Spleen (tissue), 11 donors: ENCODE measurements at regions not wholly inside any gene's neighbourhood (a gene's known extent, or its start where the extent isn't known, plus 50 kb on each side); places are given as distances from the start of the nearest gene placed in this dataset.

Experiments
- DNase-seq: peaks from one replicate; pipeline ENCODE4 v3.0.0-alpha.2; 2020
- H3K27ac ChIP-seq, 8 donors: fragments of 200-600 bp; sonication (generic) in 7 of 8; 1 replicate in 4 of 8; 2 replicates in 4 of 8; pipeline versions ENCODE4 v1.5.0 to v1.8.0; 2016 to 2021; ENCODE audit warnings: inconsistent platforms in 4 of 8, mild to moderate bottlenecking in 4 of 8, moderate library complexity in 1 of 8
- H3K27me3 ChIP-seq, 7 donors: fragments of 200-600 bp; sonication (generic) in 6 of 7; replicated peaks in 1 of 7; 1 replicate in 4 of 7; 2 replicates in 3 of 7; pipeline versions ENCODE4 v1.5.0 to v1.8.0; 2016 to 2021; ENCODE audit warnings: inconsistent platforms in 3 of 7, mild to moderate bottlenecking in 1 of 7
- H3K36me3 ChIP-seq, 6 donors: fragments of 200-600 bp; sonication (generic) in 5 of 6; 1 replicate in 4 of 6; 2 replicates in 2 of 6; pipeline versions ENCODE4 v1.5.0 to v1.8.0; 2016 to 2021; ENCODE audit warnings: inconsistent platforms in 2 of 6
- H3K4me1 ChIP-seq, 6 donors: fragments of 200-600 bp; sonication (generic) in 5 of 6; 1 replicate in 3 of 6; 2 replicates in 3 of 6; pipeline versions ENCODE4 v1.5.0 to v1.8.0; 2016 to 2021; ENCODE audit warnings: inconsistent platforms in 3 of 6
- H3K4me3 ChIP-seq, 8 donors: fragments of 200-600 bp; sonication (generic) in 7 of 8; 1 replicate in 4 of 8; 2 replicates in 4 of 8; pipeline versions ENCODE4 v1.5.0 to v1.8.0; 2016 to 2021; ENCODE audit warnings: inconsistent platforms in 4 of 8, mild to moderate bottlenecking in 4 of 8, moderate library complexity in 2 of 8
- H3K9me3 ChIP-seq, 8 donors: fragments of 200-600 bp; sonication (generic) in 7 of 8; 1 replicate in 4 of 8; 2 replicates in 4 of 8; pipeline versions ENCODE4 v1.5.0 to v1.8.0; 2016 to 2021; ENCODE audit warnings: inconsistent platforms in 4 of 8
- CTCF ChIP-seq, 11 experiments: fragments of 200-600 bp in 7 of 11; fragments of 450-650 bp in 4 of 11; sonication (generic) in 4 of 11; IDR thresholded peaks in 8 of 11; conservative IDR thresholded peaks in 3 of 11; 1 replicate in 7 of 11; 2 replicates in 4 of 11; pipeline versions ENCODE4 v1.4.0 to v1.8.0; 2016 to 2021; ENCODE audit warnings: antibody characterized with exemption in 11 of 11, inconsistent platforms in 4 of 11, mild to moderate bottlenecking in 1 of 11
- POLR2A ChIP-seq, 3 donors: fragments of 450-650 bp; IDR thresholded peaks; one replicate each; pipeline ENCODE4 v1.5.1; 2017; ENCODE audit warnings: antibody characterized with exemption in 3 of 3, mild to moderate bottlenecking in 1 of 3
- POLR2AphosphoS5 ChIP-seq, 3 donors: sonication (generic); formaldehyde crosslinking; IDR thresholded peaks; one replicate each; pipeline ENCODE4 v1.5.1; 2017; ENCODE audit warnings: antibody characterized with exemption in 3 of 3
- WGBS, 5 donors: extraction: QIAGEN DNeasy Blood & Tissue Kit in 3 of 5; methylation state at CpG; one replicate each; pipeline versions ENCODE4 v1.1.5 to v1.1.7; 2013 to 2018; 5-methylcytosine and 5-hydroxymethylcytosine counted together
- intact Hi-C: fragments of 100-400 bp; cut with DNase I; formaldehyde crosslinking; loops from one replicate; pipeline ENCODE4 v1.15.0; 2023; ENCODE audit warnings: low total_unique reads
- donor health status: healthy with polysubstance abuse.
- donor health status: DM: no; HTN: no; CAD: no; lungs with moderate emphysema.
- donor health status: DM: no; HTN: no; CAD: no.
- donor health status: Bipolar disorder and iron deficiency.
- donor health status: healthy.
- donor health status: DM: no; HTN: no; CAD: no.
- donor health status: DM: yes; HTN: yes; CAD: no.

GRCh38 chr21:41633627-41634026 lies 125.7 kb upstream of the TMPRSS2 start:
- H3K27me3 ChIP-seq = no peaks in the 10 kb centered on the region
- H3K9me3 ChIP-seq = peaks cover 0 to 15% (median 2%) of the 10 kb centered on the region in 8 donors
- no peak overlapping the region for H3K4me3 ChIP-seq
- no peak overlapping the region for H3K27ac ChIP-seq
- DNase-seq = no peak
- no peak for TF ChIP-seq CTCF (IDR thresholded peaks at IDR 0.05 in 8 of 11, conservative IDR thresholded peaks at IDR 0.05 in 3 of 11)
- no peak for TF ChIP-seq POLR2AphosphoS5 (IDR thresholded peaks at IDR 0.05)
- TF ChIP-seq POLR2A (IDR thresholded peaks at IDR 0.05) = no peak
- H3K4me1 ChIP-seq = no peaks in the 10 kb centered on the region
- no peaks in the 10 kb centered on the region for H3K36me3 ChIP-seq
- intact Hi-C loops = no loop called here
- 74 to 95% (median 90%) methylated on average over 4 of the region's 4 CpGs for WGBS, 5 donors

GRCh38 chr21:41632748-41633475 lies 125.0 kb upstream of the TMPRSS2 start:
- TF ChIP-seq POLR2AphosphoS5 (IDR thresholded peaks at IDR 0.05) (no peak), POLR2A (IDR thresholded peaks at IDR 0.05) (no peak), CTCF (IDR thresholded peaks at IDR 0.05 in 8 of 11, conservative IDR thresholded peaks at IDR 0.05 in 3 of 11) (no peak)
- H3K4me3 ChIP-seq = no peak overlapping the region
- no peaks in the 10 kb centered on the region for H3K4me1 ChIP-seq
- no peak for DNase-seq
- intact Hi-C loops = no loop called here
- no peaks in the 10 kb centered on the region for H3K36me3 ChIP-seq
- peaks cover 0 to 2% (median 0%) of the 10 kb centered on the region in 7 donors for H3K27me3 ChIP-seq
- H3K9me3 ChIP-seq = peaks cover 0 to 10% (median 0%) of the 10 kb centered on the region in 8 donors
- H3K27ac ChIP-seq = no peak overlapping the region
- 71 to 78% (median 75%) methylated on average over 12 of the region's 12 CpGs for WGBS, 5 donors

GRCh38 chr21:41631564-41632461 lies 123.9 kb upstream of the TMPRSS2 start:
- no peak overlapping the region for H3K4me3 ChIP-seq
- H3K36me3 ChIP-seq = no peaks in the 10 kb centered on the region
- no peak overlapping the region for H3K27ac ChIP-seq
- DNase-seq = no peak
- TF ChIP-seq POLR2AphosphoS5 (IDR thresholded peaks at IDR 0.05) = no peak
- TF ChIP-seq POLR2A (IDR thresholded peaks at IDR 0.05) = no peak
- TF ChIP-seq CTCF (IDR thresholded peaks at IDR 0.05 in 8 of 11, conservative IDR thresholded peaks at IDR 0.05 in 3 of 11) = no peak
- peaks cover 0 to 10% (median 0%) of the 10 kb centered on the region in 7 donors for H3K27me3 ChIP-seq
- intact Hi-C loops = no loop called here
- H3K4me1 ChIP-seq = no peaks in the 10 kb centered on the region
- 71 to 79% (median 76%) methylated on average over 10 to 14 of the region's 14 CpGs for WGBS, 5 donors
- H3K9me3 ChIP-seq = peaks cover 0 to 10% (median 0%) of the 10 kb centered on the region in 8 donors

- H3K36me3 ChIP-seq = no peaks in the 10 kb centered on the region
- H3K4me1 ChIP-seq = no peaks in the 10 kb centered on the region
- no peak overlapping the region for H3K27ac ChIP-seq
- H3K27me3 ChIP-seq = peaks cover 0 to 19% (median 0%) of the 10 kb centered on the region in 7 donors
- 84 to 96% (median 88%) methylated on average over 16 to 17 of the region's 17 CpGs for WGBS, 5 donors
- TF ChIP-seq CTCF (IDR thresholded peaks at IDR 0.05 in 8 of 11, conservative IDR thresholded peaks at IDR 0.05 in 3 of 11) = no peak
- TF ChIP-seq POLR2AphosphoS5 (IDR thresholded peaks at IDR 0.05) = no peak
- TF ChIP-seq POLR2A (IDR thresholded peaks at IDR 0.05) = no peak
- peaks cover 0 to 10% (median 0%) of the 10 kb centered on the region in 8 donors for H3K9me3 ChIP-seq
- no peak for DNase-seq
- intact Hi-C loops = no loop called here
- H3K4me3 ChIP-seq = no peak overlapping the region
Measured at GRCh38 chr21:41630917-41631316, 123.0 kb upstream of the TMPRSS2 start.
